ENCODE measurements at regions not wholly inside any gene's neighbourhood (a gene's known extent, or its start where the extent isn't known, plus 50 kb on each side); places are given as distances from the start of the nearest gene placed in this dataset.

- TF ChIP-seq EZH2 (IDR thresholded peaks at IDR 0.05), result no peak
- Histone ChIP-seq H3K27ac (no peak overlapping the region), H3K36me3 (ENCODE audit: insufficient read depth, low read length) (no peaks in the 10 kb centered on the region), H3K9ac (ENCODE audit: insufficient read length) (no peak overlapping the region), H3K9me3 (ENCODE audit: low read depth, low read length) (no peaks in the 10 kb centered on the region), H3K4me3 (no peak overlapping the region)
- DNase-seq (ENCODE audit: low read depth, low spot score), result no peak
Observed at GRCh38 chr4:177097291-177097690, 212.4 kb upstream of the NEIL3 start.

GRCh38 chr4:177099211-177099610 is 210.5 kb upstream of the NEIL3 start:
- TF ChIP-seq EZH2 (IDR thresholded peaks at IDR 0.05) (no peak), POLR2AphosphoS5 (IDR thresholded peaks at IDR 0.05; ENCODE audit: borderline replicate concordance, low read depth, low read length) (no peak), FOXP2 (optimal IDR thresholded peaks at IDR 0.05; ENCODE audit: control extremely low read depth, extremely low read length, insufficient read depth) (no peak)
- H3K36me3 ChIP-seq (ENCODE audit: insufficient read depth, low read length), result no peaks in the 10 kb centered on the region
- H3K4me3 ChIP-seq, result no peak overlapping the region
- H3K9ac ChIP-seq (ENCODE audit: insufficient read length), result no peak overlapping the region
- no peaks in the 10 kb centered on the region for H3K9me3 ChIP-seq (ENCODE audit: low read depth, low read length)
- no peak for DNase-seq (ENCODE audit: low read depth, low spot score)
- H3K27ac ChIP-seq, result no peak overlapping the region

GRCh38 chr4:177100307-177100706 is 209.4 kb upstream of the NEIL3 start:
- Histone ChIP-seq H3K36me3 (ENCODE audit: insufficient read depth, low read length) (no peaks in the 10 kb centered on the region), H3K4me3 (no peak overlapping the region), H3K27ac (no peak overlapping the region), H3K9ac (ENCODE audit: insufficient read length) (no peak overlapping the region), H3K9me3 (ENCODE audit: low read depth, low read length) (no peaks in the 10 kb centered on the region)
- TF ChIP-seq POLR2AphosphoS5 (IDR thresholded peaks at IDR 0.05; ENCODE audit: borderline replicate concordance, low read depth, low read length), result no peak
- no peak for TF ChIP-seq FOXP2 (optimal IDR thresholded peaks at IDR 0.05; ENCODE audit: control extremely low read depth, extremely low read length, insufficient read depth)
- no peak for TF ChIP-seq EZH2 (IDR thresholded peaks at IDR 0.05)
- no peak for DNase-seq (ENCODE audit: low read depth, low spot score)

- Histone ChIP-seq H3K9ac (ENCODE audit: insufficient read length) (no peak overlapping the region), H3K36me3 (ENCODE audit: insufficient read depth, low read length) (no peaks in the 10 kb centered on the region), H3K9me3 (ENCODE audit: low read depth, low read length) (no peaks in the 10 kb centered on the region), H3K27ac (no peak overlapping the region), H3K4me3 (no peak overlapping the region)
- DNase-seq (ENCODE audit: low read depth, low spot score), result no peak
- no peak for TF ChIP-seq FOXP2 (optimal IDR thresholded peaks at IDR 0.05; ENCODE audit: control extremely low read depth, extremely low read length, insufficient read depth)
Observed at GRCh38 chr4:177103619-177104018, 206.1 kb upstream of the NEIL3 start.

GRCh38 chr4:177105536-177105935 is 204.1 kb upstream of the NEIL3 start:
- TF ChIP-seq POLR2AphosphoS5 (IDR thresholded peaks at IDR 0.05; ENCODE audit: borderline replicate concordance, low read depth, low read length) (no peak), FOXP2 (optimal IDR thresholded peaks at IDR 0.05; ENCODE audit: control extremely low read depth, extremely low read length, insufficient read depth) (no peak), EZH2 (IDR thresholded peaks at IDR 0.05) (no peak)
- H3K27ac ChIP-seq, result no peak overlapping the region
- H3K9me3 ChIP-seq (ENCODE audit: low read depth, low read length), result no peaks in the 10 kb centered on the region

GRCh38 chr4:177107288-177107921 is 202.3 kb upstream of the NEIL3 start:
- Histone ChIP-seq H3K27ac (no peak overlapping the region), H3K36me3 (ENCODE audit: insufficient read depth, low read length) (no peaks in the 10 kb centered on the region), H3K4me3 (no peak overlapping the region), H3K9ac (ENCODE audit: insufficient read length) (no peak overlapping the region), H3K9me3 (ENCODE audit: low read depth, low read length) (no peaks in the 10 kb centered on the region)
- no peak for DNase-seq (ENCODE audit: low read depth, low spot score)
- TF ChIP-seq POLR2AphosphoS5 (IDR thresholded peaks at IDR 0.05; ENCODE audit: borderline replicate concordance, low read depth, low read length) (no peak), FOXP2 (optimal IDR thresholded peaks at IDR 0.05; ENCODE audit: control extremely low read depth, extremely low read length, insufficient read depth) (no peak), EZH2 (IDR thresholded peaks at IDR 0.05) (no peak)

More at GRCh38 chr4:177105536-177105935, 204.1 kb upstream of the NEIL3 start:
- H3K4me3 ChIP-seq, result no peak overlapping the region
- DNase-seq (ENCODE audit: low read depth, low spot score), result no peak
- H3K36me3 ChIP-seq (ENCODE audit: insufficient read depth, low read length), result no peaks in the 10 kb centered on the region
- no peak overlapping the region for H3K9ac ChIP-seq (ENCODE audit: insufficient read length)

- TF ChIP-seq POLR2AphosphoS5 (IDR thresholded peaks at IDR 0.05; ENCODE audit: borderline replicate concordance, low read depth, low read length) (no peak), EZH2 (IDR thresholded peaks at IDR 0.05) (no peak), FOXP2 (optimal IDR thresholded peaks at IDR 0.05; ENCODE audit: control extremely low read depth, extremely low read length, insufficient read depth) (no peak)
- H3K27ac ChIP-seq, result no peak overlapping the region
- no peaks in the 10 kb centered on the region for H3K9me3 ChIP-seq (ENCODE audit: low read depth, low read length)
- no peak overlapping the region for H3K9ac ChIP-seq (ENCODE audit: insufficient read length)
- H3K4me3 ChIP-seq, result no peak overlapping the region
- DNase-seq (ENCODE audit: low read depth, low spot score), result no peak
- no peaks in the 10 kb centered on the region for H3K36me3 ChIP-seq (ENCODE audit: insufficient read depth, low read length)
Observed at GRCh38 chr4:177108708-177109107, 201.0 kb upstream of the NEIL3 start.

- no peaks in the 10 kb centered on the region for H3K9me3 ChIP-seq (ENCODE audit: low read depth, low read length)
- TF ChIP-seq POLR2AphosphoS5 (IDR thresholded peaks at IDR 0.05; ENCODE audit: borderline replicate concordance, low read depth, low read length), result no peak
- TF ChIP-seq FOXP2 (optimal IDR thresholded peaks at IDR 0.05; ENCODE audit: control extremely low read depth, extremely low read length, insufficient read depth), result no peak
- no peak for TF ChIP-seq EZH2 (IDR thresholded peaks at IDR 0.05)
- no peak overlapping the region for H3K9ac ChIP-seq (ENCODE audit: insufficient read length)
- no peak overlapping the region for H3K27ac ChIP-seq
- DNase-seq (ENCODE audit: low read depth, low spot score), result no peak
- H3K4me3 ChIP-seq, result no peak overlapping the region
- no peaks in the 10 kb centered on the region for H3K36me3 ChIP-seq (ENCODE audit: insufficient read depth, low read length)
Observed at GRCh38 chr4:177109769-177110168, 199.9 kb upstream of the NEIL3 start.

GRCh38 chr4:177116161-177116560 is 193.5 kb upstream of the NEIL3 start:
- no peak overlapping the region for H3K27ac ChIP-seq
- DNase-seq (ENCODE audit: low read depth, low spot score), result no peak
- no peak overlapping the region for H3K9ac ChIP-seq (ENCODE audit: insufficient read length)
- H3K4me3 ChIP-seq, result no peak overlapping the region
- TF ChIP-seq FOXP2 (optimal IDR thresholded peaks at IDR 0.05; ENCODE audit: control extremely low read depth, extremely low read length, insufficient read depth) (no peak), POLR2AphosphoS5 (IDR thresholded peaks at IDR 0.05; ENCODE audit: borderline replicate concordance, low read depth, low read length) (no peak), EZH2 (IDR thresholded peaks at IDR 0.05) (no peak)
- no peaks in the 10 kb centered on the region for H3K9me3 ChIP-seq (ENCODE audit: low read depth, low read length)
- no peaks in the 10 kb centered on the region for H3K36me3 ChIP-seq (ENCODE audit: insufficient read depth, low read length)
